WTC11 (cell line): ENCODE measurements at regions not wholly inside any gene's neighbourhood (a gene's known extent, or its start where the extent isn't known, plus 50 kb on each side); places are given as distances from the start of the nearest gene placed in this dataset.

ENCODE experiments used
- CREB1 ChIP-seq: sonication (generic); formaldehyde crosslinking; IDR thresholded peaks from 2 replicates; pipeline ENCODE4 v1.8.0; 2023; ENCODE audit warnings: mild to moderate bottlenecking, missing genetic modification reagents
- FOXJ3 ChIP-seq: sonication (generic); formaldehyde crosslinking; IDR thresholded peaks from 2 replicates; pipeline ENCODE4 v1.9.0; 2021; ENCODE audit warnings: missing genetic modification reagents, mild to moderate bottlenecking, borderline replicate concordance
- JUN ChIP-seq: sonication (generic); formaldehyde crosslinking; IDR thresholded peaks from 2 replicates; pipeline ENCODE4 v1.8.0; 2023; ENCODE audit warnings: mild to moderate bottlenecking, missing genetic modification reagents
- MAX ChIP-seq: sonication (generic); formaldehyde crosslinking; IDR thresholded peaks from 2 replicates; pipeline ENCODE4 v1.8.0; 2022; ENCODE audit warnings: mild to moderate bottlenecking, missing genetic modification reagents
- MLX ChIP-seq: sonication (generic); formaldehyde crosslinking; IDR thresholded peaks from 2 replicates; pipeline ENCODE4 v1.8.1; 2023; ENCODE audit warnings: mild to moderate bottlenecking, missing genetic modification reagents, moderate library complexity
- RORB ChIP-seq: fragments of 250-450 bp; sonication (Bioruptor Pico); IDR thresholded peaks from 2 replicates; pipeline ENCODE4 v1.9.0; 2021; ENCODE audit warnings: mild to moderate bottlenecking
- TCF7 ChIP-seq: sonication (generic); formaldehyde crosslinking; IDR thresholded peaks from 2 replicates; pipeline ENCODE4 v1.8.0; 2022; ENCODE audit warnings: mild to moderate bottlenecking, low read depth, missing genetic modification reagents, moderate library complexity
- TEAD4 ChIP-seq: sonication (generic); formaldehyde crosslinking; IDR thresholded peaks from 2 replicates; pipeline ENCODE4 v1.8.0; 2022; ENCODE audit warnings: mild to moderate bottlenecking, missing genetic modification reagents
- USF2 ChIP-seq: sonication (generic); formaldehyde crosslinking; IDR thresholded peaks from 2 replicates; pipeline ENCODE4 v1.8.1; 2023; ENCODE audit warnings: mild to moderate bottlenecking, missing genetic modification reagents, moderate library complexity
- ZNF263 ChIP-seq: sonication (generic); formaldehyde crosslinking; IDR thresholded peaks from 2 replicates; pipeline ENCODE4 v1.8.1; 2022; ENCODE audit warnings: low read depth, mild to moderate bottlenecking, moderate library complexity, missing genetic modification reagents
- TF ChIP-seq, protein P1 (sequence below): fragments of 200-600 bp; IDR thresholded peaks from 2 replicates; pipeline ENCODE4 v1.8.0; 2022; ENCODE audit warnings: antibody characterized with exemption

DNA sequence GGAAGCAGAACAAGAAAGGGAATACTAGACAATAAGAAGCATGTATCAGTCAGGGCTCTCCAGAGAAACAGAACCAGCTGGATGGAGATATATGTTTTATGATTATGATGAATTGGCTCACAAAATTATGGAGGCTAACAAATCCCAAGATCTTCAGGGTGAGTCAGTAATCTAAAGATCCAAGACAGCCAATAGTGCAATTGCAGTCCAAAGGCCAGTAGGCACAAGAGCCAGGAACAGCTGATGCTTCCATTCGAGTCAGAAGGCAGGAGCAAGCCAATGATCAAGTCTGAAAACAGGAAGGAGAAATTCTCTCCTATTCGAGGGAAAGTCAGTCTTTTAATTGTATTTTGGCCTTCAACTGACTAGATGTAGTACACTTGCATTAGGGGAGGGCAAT, 164.9 kb upstream of the ST8SIA2 start:
- TF ChIP-seq, protein P1, sequence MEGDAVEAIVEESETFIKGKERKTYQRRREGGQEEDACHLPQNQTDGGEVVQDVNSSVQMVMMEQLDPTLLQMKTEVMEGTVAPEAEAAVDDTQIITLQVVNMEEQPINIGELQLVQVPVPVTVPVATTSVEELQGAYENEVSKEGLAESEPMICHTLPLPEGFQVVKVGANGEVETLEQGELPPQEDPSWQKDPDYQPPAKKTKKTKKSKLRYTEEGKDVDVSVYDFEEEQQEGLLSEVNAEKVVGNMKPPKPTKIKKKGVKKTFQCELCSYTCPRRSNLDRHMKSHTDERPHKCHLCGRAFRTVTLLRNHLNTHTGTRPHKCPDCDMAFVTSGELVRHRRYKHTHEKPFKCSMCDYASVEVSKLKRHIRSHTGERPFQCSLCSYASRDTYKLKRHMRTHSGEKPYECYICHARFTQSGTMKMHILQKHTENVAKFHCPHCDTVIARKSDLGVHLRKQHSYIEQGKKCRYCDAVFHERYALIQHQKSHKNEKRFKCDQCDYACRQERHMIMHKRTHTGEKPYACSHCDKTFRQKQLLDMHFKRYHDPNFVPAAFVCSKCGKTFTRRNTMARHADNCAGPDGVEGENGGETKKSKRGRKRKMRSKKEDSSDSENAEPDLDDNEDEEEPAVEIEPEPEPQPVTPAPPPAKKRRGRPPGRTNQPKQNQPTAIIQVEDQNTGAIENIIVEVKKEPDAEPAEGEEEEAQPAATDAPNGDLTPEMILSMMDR, result no peak
- TF ChIP-seq ZNF263 (CRISPR knock-in tag), result no peak
- TF ChIP-seq FOXJ3 (CRISPR knock-in tag), result no peak
- TF ChIP-seq USF2, result no peak
- TF ChIP-seq MLX, result no peak
- no peak for TF ChIP-seq RORB
- no peak for TF ChIP-seq TEAD4 (CRISPR knock-in tag)
- no peak for TF ChIP-seq MAX
- no peak for TF ChIP-seq CREB1
- TF ChIP-seq JUN (CRISPR knock-in tag), result no peak
- TF ChIP-seq TCF7, result no peak
